GM12891 (cell line): ENCODE measurements at regions not wholly inside any gene's neighbourhood (a gene's known extent, or its start where the extent isn't known, plus 50 kb on each side); places are given as distances from the start of the nearest gene placed in this dataset.

Source experiments
- DNase-seq: peaks from one replicate; pipeline ENCODE4 v3.0.0; 2011; ENCODE audit warnings: low spot score; ENCODE audit not compliant: insufficient read length
- FAIRE-seq: peaks from 2 replicates; lab custom pipeline; 2011; peaks lifted over from hg19 to GRCh38; lab: Jason Lieb, UNC
- PAX5 ChIP-seq: IDR thresholded peaks from 2 replicates; pipeline ENCODE4 v1.6.1; 2011; ENCODE audit warnings: low read length, moderate library complexity, mild to moderate bottlenecking; ENCODE audit not compliant: insufficient read depth, severe bottlenecking
- POLR2A ChIP-seq: IDR thresholded peaks from 2 replicates; pipeline ENCODE4 v1.6.1; 2011; ENCODE audit warnings: low read depth, low read length, control low read depth
- POLR2AphosphoS5 ChIP-seq: IDR thresholded peaks from 2 replicates; pipeline ENCODE4 v1.6.1; 2011; ENCODE audit warnings: low read depth, low read length, control low read depth
- POU2F2 ChIP-seq: IDR thresholded peaks from 2 replicates; pipeline ENCODE4 v1.6.1; 2011; ENCODE audit warnings: low read depth, mild to moderate bottlenecking, control low read depth, low read length, moderate library complexity
- SPI1 ChIP-seq: IDR thresholded peaks from 2 replicates; pipeline ENCODE4 v1.6.1; 2011; ENCODE audit warnings: low read depth, low read length, control low read depth
- TAF1 ChIP-seq: IDR thresholded peaks from 2 replicates; pipeline ENCODE4 v1.6.1; 2011; ENCODE audit warnings: low read depth, low read length, control low read depth

GRCh38 chr3:102302020-102302419 is 132.8 kb upstream of the ZPLD1 start:
- no peak for TF ChIP-seq POLR2A
- no peak for TF ChIP-seq POLR2AphosphoS5
- TF ChIP-seq POU2F2, result no peak
- no peak for TF ChIP-seq PAX5
- no peak for TF ChIP-seq SPI1
- TF ChIP-seq TAF1, result no peak
- FAIRE-seq (no peak), DNase-seq (no peak)

DNA sequence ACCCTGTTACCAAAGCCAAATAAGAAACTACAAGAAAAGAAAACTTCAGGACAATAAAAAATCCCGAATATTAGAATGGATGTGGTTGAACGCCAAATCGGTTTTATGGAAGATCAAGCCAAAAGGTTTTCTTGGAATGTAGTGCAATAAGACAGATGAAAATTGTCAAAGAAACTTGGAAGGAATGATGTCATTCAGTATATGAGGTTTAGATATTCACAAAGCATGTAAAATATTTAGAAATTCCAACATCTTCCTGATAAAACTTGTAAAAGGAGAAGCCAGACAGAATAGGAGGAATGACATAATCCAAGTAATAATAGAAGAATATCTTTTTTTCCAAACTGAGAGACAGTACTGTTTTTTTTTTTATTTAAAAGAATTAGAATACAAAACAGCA is 130.3 kb upstream of the ZPLD1 start:
- FAIRE-seq (no peak), DNase-seq (no peak)
- TF ChIP-seq POLR2AphosphoS5, result no peak
- TF ChIP-seq SPI1, result no peak
- no peak for TF ChIP-seq POU2F2
- no peak for TF ChIP-seq TAF1
- TF ChIP-seq POLR2A, result no peak
- TF ChIP-seq PAX5, result no peak

DNA sequence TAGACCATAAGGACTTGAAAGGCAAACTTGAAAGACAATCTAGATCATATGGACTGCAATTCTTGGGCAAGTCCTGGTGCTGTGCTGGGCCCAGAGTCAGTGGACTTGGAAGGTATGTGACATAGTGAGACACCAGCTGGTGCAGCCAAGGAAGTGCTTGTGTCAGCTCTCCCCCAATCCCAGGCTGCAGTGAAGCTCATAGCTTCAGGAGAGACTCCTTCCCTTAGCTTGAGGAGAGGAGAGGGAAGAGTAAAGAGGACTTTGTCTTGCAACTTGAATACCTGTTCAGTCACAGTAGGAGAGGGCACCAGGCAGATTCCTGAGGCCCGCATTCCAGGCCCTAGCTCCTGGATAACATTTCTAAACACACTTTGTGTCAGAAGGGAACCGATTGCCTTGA is 127.4 kb upstream of the ZPLD1 start:
- DNase-seq, result no peak
- no peak for TF ChIP-seq TAF1
- TF ChIP-seq SPI1, result no peak
- TF ChIP-seq POLR2AphosphoS5, result no peak
- TF ChIP-seq PAX5, result no peak
- TF ChIP-seq POU2F2, result no peak
- no peak for TF ChIP-seq POLR2A
- FAIRE-seq, result no peak

GRCh38 chr3:102329066-102329465 is 105.7 kb upstream of the ZPLD1 start:
- TF ChIP-seq SPI1, result no peak
- no peak for TF ChIP-seq POLR2A
- no peak for TF ChIP-seq TAF1
- no peak for TF ChIP-seq POU2F2
- no peak for TF ChIP-seq POLR2AphosphoS5
- no peak for TF ChIP-seq PAX5
- no peak for FAIRE-seq
- no peak for DNase-seq

DNA sequence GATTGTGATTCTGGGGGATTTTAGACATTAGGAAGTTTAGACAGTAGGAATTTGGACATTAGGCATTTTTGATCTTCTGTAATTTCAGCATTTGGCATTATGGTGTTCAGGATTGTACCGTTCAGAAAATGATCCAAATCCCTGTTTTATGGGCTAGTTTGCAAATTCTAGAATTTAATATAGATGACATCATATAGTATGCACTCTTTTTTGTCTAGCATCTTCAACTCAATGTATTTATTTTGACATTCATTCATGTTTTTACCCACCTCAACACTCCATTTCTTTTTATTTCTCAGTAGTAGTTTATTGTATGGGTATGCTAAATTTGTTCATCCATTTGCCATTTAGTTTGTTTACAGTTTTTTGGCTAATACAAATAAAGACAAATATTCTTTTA is 105.3 kb upstream of the ZPLD1 start:
- DNase-seq, result no peak
- TF ChIP-seq TAF1 (no peak), POU2F2 (no peak), POLR2A (no peak), SPI1 (no peak), PAX5 (no peak), POLR2AphosphoS5 (no peak)

DNA sequence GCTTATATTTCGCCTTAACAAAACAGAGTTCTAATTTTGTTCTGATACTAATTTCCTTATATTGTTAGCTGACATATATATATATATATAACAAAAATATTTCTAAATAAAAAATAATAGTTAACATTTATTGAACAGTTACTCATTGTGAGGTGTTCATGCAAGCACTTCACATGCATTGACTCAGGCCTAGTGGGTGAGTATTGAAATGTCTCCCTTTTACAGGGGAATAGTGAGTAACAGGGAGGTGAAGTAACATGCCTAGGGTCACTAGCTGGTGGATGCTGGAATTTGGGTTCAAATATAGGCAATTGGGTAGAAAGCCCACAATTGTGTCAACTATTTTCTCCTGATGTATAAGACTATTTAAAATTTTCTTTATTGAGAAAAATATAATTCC is 102.6 kb upstream of the ZPLD1 start:
- no peak for FAIRE-seq
- TF ChIP-seq POLR2AphosphoS5 (no peak), POU2F2 (no peak), POLR2A (no peak), PAX5 (no peak), SPI1 (no peak), TAF1 (no peak)
- DNase-seq, result no peak

More for the DNA sequence above, 105.3 kb upstream of the ZPLD1 start:
- FAIRE-seq, result no peak

DNA sequence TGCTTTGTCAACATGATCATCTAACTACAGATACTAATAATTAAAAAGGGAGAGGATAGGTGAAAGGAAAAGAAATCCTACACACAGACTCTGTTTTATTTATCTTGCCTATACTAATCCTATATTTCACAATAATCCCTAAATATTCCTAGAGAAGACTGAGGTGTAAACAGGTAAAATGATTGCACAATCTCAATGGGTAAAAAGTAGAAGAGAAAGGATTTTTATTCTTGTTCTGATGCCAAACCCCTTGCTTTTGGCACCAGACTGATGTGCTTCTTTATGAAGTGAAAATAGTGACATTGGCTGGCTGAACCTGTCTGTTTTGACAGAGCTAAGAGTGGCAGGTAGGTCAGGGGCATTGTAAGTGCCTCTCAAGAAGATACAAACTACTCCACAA is 101.9 kb upstream of the ZPLD1 start:
- DNase-seq (no peak), FAIRE-seq (no peak)
- TF ChIP-seq PAX5, result no peak
- TF ChIP-seq SPI1, result no peak
- TF ChIP-seq POU2F2, result no peak
- no peak for TF ChIP-seq TAF1
- no peak for TF ChIP-seq POLR2AphosphoS5
- TF ChIP-seq POLR2A, result no peak

DNA sequence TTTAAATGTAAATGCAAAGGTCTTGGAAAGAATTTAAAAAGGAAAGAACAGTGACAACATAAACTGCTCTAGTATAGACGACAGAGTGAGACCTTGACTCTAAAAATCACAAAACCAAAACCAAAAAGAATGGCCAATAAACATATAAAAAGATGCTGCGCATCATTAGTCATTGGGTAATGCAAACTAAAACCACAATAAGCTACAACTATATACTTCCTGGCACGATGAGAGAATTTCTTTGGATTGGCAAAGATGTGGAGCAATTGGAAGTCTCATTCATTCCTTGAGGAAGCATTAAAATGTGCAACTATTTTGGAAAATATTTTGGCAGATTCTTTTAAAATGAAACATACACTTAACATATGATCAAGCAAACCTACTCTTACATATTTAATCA is 98.7 kb upstream of the ZPLD1 start:
- FAIRE-seq, result no peak

GRCh38 chr3:102339671-102340070 is 95.1 kb upstream of the ZPLD1 start:
- DNase-seq (no peak), FAIRE-seq (no peak)
- no peak for TF ChIP-seq POLR2A
- no peak for TF ChIP-seq POLR2AphosphoS5
- no peak for TF ChIP-seq TAF1
- no peak for TF ChIP-seq POU2F2
- no peak for TF ChIP-seq SPI1
- TF ChIP-seq PAX5, result no peak

More for the DNA sequence above, 98.7 kb upstream of the ZPLD1 start:
- TF ChIP-seq POLR2A, result no peak
- TF ChIP-seq PAX5, result no peak
- no peak for TF ChIP-seq TAF1
- no peak for TF ChIP-seq POU2F2
- no peak for TF ChIP-seq SPI1
- no peak for TF ChIP-seq POLR2AphosphoS5
- DNase-seq, result no peak

DNA sequence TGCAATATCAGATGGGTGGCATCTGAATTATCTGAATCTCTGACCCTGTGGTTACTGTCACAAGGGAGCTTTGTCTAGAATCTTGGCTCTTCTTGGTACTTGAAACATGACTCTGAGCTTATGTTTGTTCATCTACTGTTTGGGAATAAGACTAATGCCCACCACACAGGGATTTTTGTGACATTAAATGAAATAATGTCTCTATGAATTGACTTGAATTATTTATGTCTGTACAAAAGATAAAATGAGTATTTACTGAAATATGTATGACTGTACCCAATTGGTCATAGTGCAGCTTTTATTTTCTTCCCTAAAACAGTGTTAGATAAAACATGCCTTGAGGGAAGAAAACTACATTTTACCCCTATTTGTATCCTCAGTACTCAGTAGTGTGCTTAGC is 87.9 kb upstream of the ZPLD1 start:
- FAIRE-seq (no peak), DNase-seq (no peak)
- TF ChIP-seq TAF1 (no peak), PAX5 (no peak), POLR2A (no peak), SPI1 (no peak), POU2F2 (no peak), POLR2AphosphoS5 (no peak)
